GM12878 (cell line): ENCODE measurements at regions not wholly inside any gene's neighbourhood (a gene's known extent, or its start where the extent isn't known, plus 50 kb on each side); places are given as distances from the start of the nearest gene placed in this dataset.

Experiments
- CBX5 ChIP-seq: sonication (generic); IDR thresholded peaks from 2 replicates; pipeline ENCODE4 v1.6.1; 2016; ENCODE audit warnings: low read depth, moderate library complexity, mild to moderate bottlenecking, inconsistent platforms
- CTCF ChIP-seq, 3 experiments: IDR thresholded peaks in 2 of 3; conservative IDR thresholded peaks in 1 of 3; 2 replicates each; pipeline ENCODE4 v1.5.1; 2011; ENCODE audit warnings: low read depth in 3 of 3, low read length in 3 of 3, mild to moderate bottlenecking in 3 of 3, control low read depth in 2 of 3, moderate library complexity in 2 of 3, inconsistent platforms in 1 of 3, mixed read lengths in 1 of 3; ENCODE audit not compliant: control insufficient read depth in 2 of 3, insufficient read depth in 1 of 3; ENCODE audit errors: extremely low read depth in 1 of 3
- EGR1 ChIP-seq, 2 experiments: IDR thresholded peaks; 1 replicate in 1 of 2; 2 replicates in 1 of 2; pipeline ENCODE4 v1.6.1; 2011 to 2012; ENCODE audit warnings: low read depth in 2 of 2, low read length in 2 of 2, borderline replicate concordance in 1 of 2, mild to moderate bottlenecking in 1 of 2, moderate library complexity in 1 of 2
- EP300 ChIP-seq, 2 experiments: fragments of 150-350 bp in 1 of 2; IDR thresholded peaks; 2 replicates each; pipeline ENCODE4 v1.6.1; 2011 to 2012; ENCODE audit warnings: low read depth in 2 of 2, low read length in 2 of 2, borderline replicate concordance in 1 of 2, improper control_type of control experiment in 1 of 2, inconsistent platforms in 1 of 2; ENCODE audit not compliant: control insufficient read depth in 1 of 2
- EZH2 ChIP-seq: IDR thresholded peaks from 2 replicates; pipeline ENCODE4 v1.6.1; 2012; ENCODE audit warnings: low read depth, mild to moderate bottlenecking, control low read depth, inconsistent platforms, low read length, borderline replicate concordance; ENCODE audit not compliant: control insufficient read depth
- JUNB ChIP-seq: IDR thresholded peaks from 2 replicates; pipeline ENCODE4 v1.6.1; 2016; ENCODE audit warnings: antibody characterized with exemption, mild to moderate bottlenecking
- MEF2A ChIP-seq: IDR thresholded peaks from 2 replicates; pipeline ENCODE4 v1.6.1; 2011; ENCODE audit warnings: low read depth, mild to moderate bottlenecking, low read length, moderate library complexity; ENCODE audit not compliant: insufficient read depth
- NFYA ChIP-seq: IDR thresholded peaks from 2 replicates; pipeline ENCODE4 v1.6.1; 2011; ENCODE audit warnings: low read depth, mild to moderate bottlenecking, low read length, improper control_type of control experiment, borderline replicate concordance
- POLR2A ChIP-seq: IDR thresholded peaks from 2 replicates; pipeline ENCODE4 v1.6.1; 2011; ENCODE audit warnings: low read depth, mild to moderate bottlenecking, low read length
- RAD21 ChIP-seq: IDR thresholded peaks from 2 replicates; pipeline ENCODE4 v1.6.1; 2011; ENCODE audit warnings: mild to moderate bottlenecking, low read depth, low read length, moderate library complexity; ENCODE audit not compliant: insufficient read depth
- YBX1 ChIP-seq: fragments of 450-650 bp; IDR thresholded peaks from 2 replicates; pipeline ENCODE4 v1.6.1; 2016; ENCODE audit warnings: antibody characterized with exemption

- no peak for TF ChIP-seq JUNB
- no peak for TF ChIP-seq NFYA
- no peak for TF ChIP-seq MEF2A
- no peak for TF ChIP-seq EZH2
- no peak for TF ChIP-seq YBX1
- no peak for TF ChIP-seq CTCF (IDR thresholded peaks at IDR 0.05 in 2 of 3, conservative IDR thresholded peaks at IDR 0.05 in 1 of 3; ENCODE audit: control insufficient read depth in 2 of 3, extremely low read depth in 1 of 3, insufficient read depth in 1 of 3, low read depth in 3 of 3, low read length in 3 of 3)
- TF ChIP-seq POLR2A = no peak
- no peak for TF ChIP-seq CBX5
- no peak for TF ChIP-seq EGR1 (IDR thresholded peaks at IDR 0.05; ENCODE audit: borderline replicate concordance in 1 of 2, low read depth in 2 of 2, low read length in 2 of 2)
- no peak for TF ChIP-seq RAD21
- no peak for TF ChIP-seq EP300 (IDR thresholded peaks at IDR 0.05; ENCODE audit: borderline replicate concordance in 1 of 2, control insufficient read depth in 1 of 2, low read depth in 2 of 2, low read length in 2 of 2)
Observed at GRCh38 chr13:73941752-73942151, 192.5 kb downstream of the KLF12 start.
